Gastrocnemius medialis (tissue), 4 donors: ENCODE measurements at regions not wholly inside any gene's neighbourhood (a gene's known extent, or its start where the extent isn't known, plus 50 kb on each side); places are given as distances from the start of the nearest gene placed in this dataset.

Experiments
- ATAC-seq, 2 donors: fragments of 150-250 bp; one replicate each; pipeline ENCODE4 v1.9.1; 2016
- DNase-seq, 2 donors: peaks; one replicate each; pipeline ENCODE4 v3.0.0-alpha.2; 2019
- H3K27ac ChIP-seq, 4 donors: fragments of 200-600 bp; sonication (generic); 1 replicate in 1 of 4; 2 replicates in 3 of 4; pipeline ENCODE4 v1.5.1; 2016 to 2018; ENCODE audit warnings: mild to moderate bottlenecking in 2 of 4, moderate library complexity in 1 of 4
- H3K27me3 ChIP-seq, 3 donors: fragments of 200-600 bp; sonication (generic) in 2 of 3; 1 replicate in 1 of 3; 2 replicates in 2 of 3; pipeline versions ENCODE4 v1.5.1 to v1.6.0; 2016 to 2019; ENCODE audit warnings: mild to moderate bottlenecking in 1 of 3, moderate library complexity in 1 of 3
- H3K36me3 ChIP-seq, 2 donors: fragments of 200-600 bp; sonication (generic) in 1 of 2; one replicate each; pipeline ENCODE4 v1.5.1; 2017 to 2018
- H3K4me1 ChIP-seq, 2 donors: fragments of 200-600 bp; sonication (generic) in 1 of 2; one replicate each; pipeline ENCODE4 v1.5.1; 2016 to 2017; ENCODE audit warnings: mild to moderate bottlenecking in 2 of 2
- H3K4me3 ChIP-seq, 4 donors: fragments of 200-600 bp; sonication (generic) in 3 of 4; 1 replicate in 1 of 4; 2 replicates in 3 of 4; pipeline ENCODE4 v1.5.1; 2016 to 2019; ENCODE audit warnings: mild to moderate bottlenecking in 2 of 4
- H3K9me3 ChIP-seq, 3 donors: fragments of 200-600 bp; sonication (generic) in 2 of 3; 1 replicate in 1 of 3; 2 replicates in 2 of 3; pipeline ENCODE4 v1.5.1; 2016 to 2019
- CTCF ChIP-seq, 5 experiments: fragments of 450-650 bp in 3 of 5; fragments of 200-600 bp in 2 of 5; sonication (generic) in 2 of 5; IDR thresholded peaks in 4 of 5; conservative IDR thresholded peaks in 1 of 5; 1 replicate in 4 of 5; 2 replicates in 1 of 5; pipeline ENCODE4 v1.5.1; 2016 to 2019; ENCODE audit warnings: antibody characterized with exemption in 5 of 5, mild to moderate bottlenecking in 3 of 5, moderate library complexity in 3 of 5
- POLR2A ChIP-seq, 2 donors: fragments of 450-650 bp; IDR thresholded peaks; one replicate each; pipeline ENCODE4 v1.6.1; 2017; ENCODE audit warnings: antibody characterized with exemption in 2 of 2, mild to moderate bottlenecking in 2 of 2, moderate library complexity in 2 of 2
- in situ Hi-C, 4 donors: fragments of 200-750 bp; cut with MboI; loops; one replicate each; pipeline versions ENCODE4 v1.15.0 to v1.8.0; 2017; ENCODE audit warnings: low sequenced_read_pairs in 4 of 4
- intact Hi-C: fragments of 100-400 bp; cut with DNase I; formaldehyde crosslinking; loops from one replicate; pipeline ENCODE4 v1.15.1; 2023; ENCODE audit warnings: low total_unique reads

GRCh38 chr13:103935117-103935516 lies 868.9 kb upstream of the SLC10A2 start:
- no peak overlapping the region for H3K27ac ChIP-seq
- ATAC-seq (no peak), DNase-seq (no peak)
- H3K36me3 ChIP-seq = no peaks in the 10 kb centered on the region
- intact Hi-C loops (no loop called here), in situ Hi-C loops (no loop called here)
- H3K4me1 ChIP-seq = peaks cover 0 to 3% of the 10 kb centered on the region in 2 donors
- TF ChIP-seq CTCF (IDR thresholded peaks at IDR 0.05 in 4 of 5, conservative IDR thresholded peaks at IDR 0.05 in 1 of 5) (no peak), POLR2A (IDR thresholded peaks at IDR 0.05) (no peak)
- H3K4me3 ChIP-seq = no peak overlapping the region
- H3K9me3 ChIP-seq = no peaks in the 10 kb centered on the region
- no peaks in the 10 kb centered on the region for H3K27me3 ChIP-seq

GRCh38 chr13:103931885-103932284 lies 865.7 kb upstream of the SLC10A2 start:
- ATAC-seq (no peak), DNase-seq (no peak)
- no peaks in the 10 kb centered on the region for H3K36me3 ChIP-seq
- no peak for TF ChIP-seq POLR2A (IDR thresholded peaks at IDR 0.05)
- TF ChIP-seq CTCF (IDR thresholded peaks at IDR 0.05 in 4 of 5, conservative IDR thresholded peaks at IDR 0.05 in 1 of 5) = no peak
- H3K27ac ChIP-seq = no peak overlapping the region
- no peaks in the 10 kb centered on the region for H3K9me3 ChIP-seq
- no peak overlapping the region for H3K4me3 ChIP-seq
- peaks cover 0 to 3% of the 10 kb centered on the region in 2 donors for H3K4me1 ChIP-seq
- intact Hi-C loops (no loop called here), in situ Hi-C loops (no loop called here)
- no peaks in the 10 kb centered on the region for H3K27me3 ChIP-seq

GRCh38 chr13:103931331-103931845 lies 865.2 kb upstream of the SLC10A2 start:
- Histone ChIP-seq H3K27ac (no peak overlapping the region), H3K4me3 (no peak overlapping the region), H3K9me3 (no peaks in the 10 kb centered on the region), H3K4me1 (peaks cover 0 to 3% of the 10 kb centered on the region in 2 donors), H3K36me3 (no peaks in the 10 kb centered on the region), H3K27me3 (no peaks in the 10 kb centered on the region)
- ATAC-seq = no peak
- in situ Hi-C loops = no loop called here
- DNase-seq = no peak
- no peak for TF ChIP-seq POLR2A (IDR thresholded peaks at IDR 0.05)
- intact Hi-C loops = no loop called here

- no peaks in the 10 kb centered on the region for H3K27me3 ChIP-seq
- no peaks in the 10 kb centered on the region for H3K36me3 ChIP-seq
- H3K4me3 ChIP-seq = no peak overlapping the region
- TF ChIP-seq CTCF (IDR thresholded peaks at IDR 0.05 in 4 of 5, conservative IDR thresholded peaks at IDR 0.05 in 1 of 5) (no peak), POLR2A (IDR thresholded peaks at IDR 0.05) (no peak)
- in situ Hi-C loops = no loop called here
- no peak overlapping the region for H3K27ac ChIP-seq
- DNase-seq (no peak), ATAC-seq (no peak)
- H3K9me3 ChIP-seq = no peaks in the 10 kb centered on the region
- intact Hi-C loops = no loop called here
- peaks cover 0 to 3% of the 10 kb centered on the region in 2 donors for H3K4me1 ChIP-seq
These were observed 859.9 kb upstream of the SLC10A2 start for GRCh38 chr13:103926118-103926517.

GRCh38 chr13:103908911-103909310 lies 842.7 kb upstream of the SLC10A2 start:
- no peaks in the 10 kb centered on the region for H3K9me3 ChIP-seq

More at GRCh38 chr13:103908911-103909310, 842.7 kb upstream of the SLC10A2 start:
- H3K27me3 ChIP-seq = no peaks in the 10 kb centered on the region
- in situ Hi-C loops = no loop called here
- no peak overlapping the region for H3K27ac ChIP-seq
- H3K4me3 ChIP-seq = no peak overlapping the region
- no peak for TF ChIP-seq CTCF (IDR thresholded peaks at IDR 0.05 in 4 of 5, conservative IDR thresholded peaks at IDR 0.05 in 1 of 5)
- no peak for TF ChIP-seq POLR2A (IDR thresholded peaks at IDR 0.05)
- ATAC-seq = no peak
- H3K4me1 ChIP-seq = no peaks in the 10 kb centered on the region
- H3K36me3 ChIP-seq = no peaks in the 10 kb centered on the region
- intact Hi-C loops = no loop called here
- no peak for DNase-seq
